LNCaP clone FGC (cell line): ENCODE measurements at regions not wholly inside any gene's neighbourhood (a gene's known extent, or its start where the extent isn't known, plus 50 kb on each side); places are given as distances from the start of the nearest gene placed in this dataset.

Experiments used
- DNase-seq: peaks from one replicate; pipeline ENCODE4 v3.0.0-alpha.2; 2011; ENCODE audit warnings: low read depth
- H3K4me3 ChIP-seq: 2 replicates; pipeline ENCODE4 v1.5.1; 2011; ENCODE audit warnings: mild to moderate bottlenecking, low read depth, low read length, control low read depth
- TF ChIP-seq, protein P1 (sequence below): IDR thresholded peaks from 2 replicates; pipeline ENCODE4 v1.5.1; 2012; ENCODE audit warnings: mild to moderate bottlenecking; ENCODE audit not compliant: control insufficient read depth, insufficient read depth; ENCODE audit errors: extremely low read depth

DNA sequence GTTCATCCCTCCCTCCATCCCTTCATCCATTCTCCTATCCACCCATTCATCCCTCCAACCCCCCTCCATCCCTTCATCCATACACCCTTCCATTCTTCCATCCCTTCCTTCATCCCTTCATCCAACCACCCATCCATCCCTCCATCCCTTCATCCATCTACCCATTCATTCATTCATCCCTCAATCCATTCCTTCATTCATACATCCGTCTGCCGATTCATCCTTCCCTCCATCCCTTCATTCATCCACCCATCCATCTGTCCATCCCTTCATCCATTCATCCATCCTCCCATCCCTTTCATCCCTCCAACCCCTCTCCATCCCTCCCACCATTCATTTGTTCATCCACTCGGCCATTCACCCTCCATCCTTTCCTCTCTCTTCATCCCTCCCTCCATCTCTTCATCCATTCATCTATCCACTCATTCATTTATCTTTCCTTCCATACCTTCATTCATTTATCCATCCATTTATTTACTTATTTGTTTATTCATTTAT lies 95.7 kb downstream of the FOXL1 start:
- no peak for DNase-seq
- TF ChIP-seq, protein P1, sequence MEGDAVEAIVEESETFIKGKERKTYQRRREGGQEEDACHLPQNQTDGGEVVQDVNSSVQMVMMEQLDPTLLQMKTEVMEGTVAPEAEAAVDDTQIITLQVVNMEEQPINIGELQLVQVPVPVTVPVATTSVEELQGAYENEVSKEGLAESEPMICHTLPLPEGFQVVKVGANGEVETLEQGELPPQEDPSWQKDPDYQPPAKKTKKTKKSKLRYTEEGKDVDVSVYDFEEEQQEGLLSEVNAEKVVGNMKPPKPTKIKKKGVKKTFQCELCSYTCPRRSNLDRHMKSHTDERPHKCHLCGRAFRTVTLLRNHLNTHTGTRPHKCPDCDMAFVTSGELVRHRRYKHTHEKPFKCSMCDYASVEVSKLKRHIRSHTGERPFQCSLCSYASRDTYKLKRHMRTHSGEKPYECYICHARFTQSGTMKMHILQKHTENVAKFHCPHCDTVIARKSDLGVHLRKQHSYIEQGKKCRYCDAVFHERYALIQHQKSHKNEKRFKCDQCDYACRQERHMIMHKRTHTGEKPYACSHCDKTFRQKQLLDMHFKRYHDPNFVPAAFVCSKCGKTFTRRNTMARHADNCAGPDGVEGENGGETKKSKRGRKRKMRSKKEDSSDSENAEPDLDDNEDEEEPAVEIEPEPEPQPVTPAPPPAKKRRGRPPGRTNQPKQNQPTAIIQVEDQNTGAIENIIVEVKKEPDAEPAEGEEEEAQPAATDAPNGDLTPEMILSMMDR = no peak
- H3K4me3 ChIP-seq = no peak overlapping the region

DNA sequence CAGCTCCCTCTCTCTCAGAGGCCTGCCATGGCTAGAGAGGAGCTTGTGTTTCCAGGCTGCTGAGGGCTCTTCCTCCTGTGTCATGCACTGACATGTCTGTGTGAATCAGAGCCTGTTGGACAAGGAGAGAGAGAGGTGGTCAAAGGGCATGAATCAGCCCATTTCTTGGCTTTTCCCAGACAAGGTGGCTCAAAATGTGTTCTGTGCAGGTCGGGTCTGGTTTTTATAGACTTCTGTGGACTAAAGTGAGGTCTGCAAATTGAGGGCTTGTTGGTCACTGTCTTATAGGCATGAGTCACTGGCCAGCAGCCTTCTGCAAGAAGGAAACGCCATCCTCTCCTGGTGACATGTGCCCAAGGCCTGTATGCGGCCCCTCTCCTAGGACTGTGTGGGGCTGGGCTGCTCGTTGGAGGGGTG lies 97.9 kb downstream of the FOXL1 start:
- TF ChIP-seq, protein P1 = no peak
- no peak for DNase-seq
- H3K4me3 ChIP-seq = no peak overlapping the region

DNA sequence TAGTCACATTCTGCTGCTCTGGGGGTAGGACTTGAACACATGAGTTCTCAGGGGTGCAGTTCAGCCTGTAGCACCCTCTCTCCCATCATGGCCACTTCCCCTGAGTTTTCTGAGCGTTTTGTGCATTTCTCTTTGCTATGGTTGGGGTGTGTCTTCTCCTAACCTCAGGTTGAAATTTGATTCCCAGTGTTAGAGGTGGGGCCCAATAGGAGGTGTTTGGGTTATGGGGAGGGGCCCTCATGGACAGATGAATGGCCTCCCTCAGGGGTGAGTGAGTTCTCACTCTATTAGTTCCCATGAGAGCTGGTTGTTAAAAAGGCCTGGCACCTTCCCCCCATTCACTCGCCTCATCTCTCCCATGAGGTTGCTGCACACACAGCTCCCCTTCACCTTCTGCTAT lies 101.1 kb downstream of the FOXL1 start:
- DNase-seq = no peak
- TF ChIP-seq, protein P1 = no peak
- H3K4me3 ChIP-seq = no peak overlapping the region

DNA sequence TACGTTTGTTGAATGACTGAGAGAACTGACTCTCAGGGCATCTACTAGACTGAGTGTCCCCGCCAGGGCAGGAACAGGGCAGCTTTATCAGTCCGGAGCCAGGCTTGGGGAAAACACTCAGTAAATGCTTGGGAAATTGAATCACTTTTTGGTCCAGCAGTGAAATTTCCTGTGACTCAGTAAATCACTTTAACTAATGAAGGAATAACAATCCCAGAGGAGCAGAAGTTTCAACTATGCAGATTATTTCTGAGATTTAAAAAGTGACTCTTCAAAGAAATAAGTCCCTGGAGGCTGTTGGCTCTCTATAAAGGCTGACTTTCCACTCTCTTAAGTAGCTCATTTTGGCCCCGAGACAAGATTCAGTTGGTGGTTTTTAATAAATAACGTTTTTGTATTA lies 101.8 kb downstream of the FOXL1 start:
- no peak for DNase-seq
- TF ChIP-seq, protein P1 = no peak
- no peak overlapping the region for H3K4me3 ChIP-seq

DNA sequence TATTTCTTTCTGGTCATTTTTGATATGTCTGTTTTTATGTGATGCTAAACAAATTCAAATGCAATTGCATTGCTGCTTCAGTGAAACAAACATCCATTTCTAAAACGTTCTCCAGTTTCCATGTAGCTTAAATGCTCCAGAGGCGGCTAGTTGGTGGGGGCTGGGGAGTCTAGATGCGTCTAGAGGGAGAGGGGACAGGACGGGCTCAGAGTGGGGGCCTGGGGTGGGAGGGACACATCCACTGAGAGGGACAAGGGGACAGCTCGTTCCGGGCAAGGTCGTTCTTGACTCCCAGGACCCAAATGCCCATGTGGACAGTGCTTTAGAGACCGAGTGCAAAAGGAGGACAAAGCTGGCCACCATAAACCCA lies 102.3 kb downstream of the FOXL1 start:
- no peak for DNase-seq
- TF ChIP-seq, protein P1 = no peak
- no peak overlapping the region for H3K4me3 ChIP-seq

DNA sequence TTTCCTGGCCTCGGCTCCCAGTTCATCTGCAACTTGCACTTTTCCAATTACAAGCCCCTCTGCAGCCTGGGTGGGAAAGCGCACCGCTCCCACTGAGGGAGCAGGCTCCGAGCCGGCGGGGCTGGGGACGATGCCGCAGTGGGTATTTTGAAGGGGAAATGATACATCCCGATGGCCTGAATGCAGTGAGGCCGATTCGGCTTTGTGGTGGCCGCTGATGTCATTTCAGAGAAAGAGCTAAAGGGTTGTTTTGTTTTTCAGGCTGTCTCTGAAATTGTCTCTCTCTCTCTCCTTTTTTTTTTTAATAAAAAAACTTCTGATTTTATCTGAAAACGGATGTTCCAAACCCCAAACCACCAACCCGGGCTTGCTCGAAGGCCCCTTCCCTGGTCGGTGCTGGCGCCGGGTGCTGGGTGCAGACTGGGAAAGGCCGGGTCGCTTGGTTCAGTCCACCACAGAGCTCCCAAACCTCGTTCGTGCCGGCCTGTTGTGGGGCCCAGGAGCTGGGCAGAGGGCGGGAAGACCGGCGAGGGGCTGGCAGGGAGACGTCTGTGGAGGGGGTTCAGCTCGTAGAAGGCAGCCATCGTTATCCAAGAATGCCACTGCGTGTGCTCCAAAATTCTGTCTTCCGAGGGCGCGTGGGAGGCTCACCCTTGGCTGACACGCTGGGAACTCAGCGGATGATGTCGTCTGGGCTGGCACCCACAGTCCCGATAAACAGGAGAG lies 102.8 kb downstream of the FOXL1 start:
- no peak overlapping the region for H3K4me3 ChIP-seq
- DNase-seq = no peak
- TF ChIP-seq, protein P1 = no peak

DNA sequence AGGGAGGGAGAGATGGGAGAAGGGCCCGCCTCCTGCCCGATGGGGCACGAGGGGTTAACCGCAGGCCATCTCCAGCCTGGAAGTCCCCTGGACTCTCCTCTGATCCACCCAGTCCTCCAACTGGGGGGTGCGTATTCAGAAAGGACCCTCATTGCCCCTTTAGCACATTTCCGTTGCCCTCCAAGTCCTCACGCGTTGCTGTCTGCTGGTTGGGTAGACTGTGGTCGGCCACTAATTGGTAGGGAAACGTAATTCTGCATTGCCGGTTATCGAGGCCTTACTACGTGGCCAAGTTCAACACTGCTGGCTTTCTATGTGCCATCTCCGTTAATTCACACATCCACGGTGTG lies 103.4 kb downstream of the FOXL1 start:
- TF ChIP-seq, protein P1 = no peak
- DNase-seq = no peak
- no peak overlapping the region for H3K4me3 ChIP-seq
